SK-N-SH treated with all-trans-retinoic acid at 6 μM for 48 hours (cell line): ENCODE measurements at regions not wholly inside any gene's neighbourhood (a gene's known extent, or its start where the extent isn't known, plus 50 kb on each side); places are given as distances from the start of the nearest gene placed in this dataset.

ENCODE experiments used
- ATAC-seq: fragments of 200-7000 bp; cut with Tn5 transposase; 3 replicates; pipeline ENCODE4 v1.9.1; 2020; ENCODE audit warnings: mild to moderate bottlenecking, moderate library complexity
- ARNTL ChIP-seq: fragments of 450-650 bp; formaldehyde crosslinking; IDR thresholded peaks from 2 replicates; pipeline ENCODE4 v1.5.0; 2020; ENCODE audit warnings: low read depth, mild to moderate bottlenecking, moderate library complexity, borderline replicate concordance
- BACH2 ChIP-seq: fragments of 250-450 bp; sonication (Bioruptor Pico); IDR thresholded peaks from 2 replicates; pipeline ENCODE4 v1.9.0; 2021; ENCODE audit warnings: mild to moderate bottlenecking, borderline replicate concordance
- CSDC2 ChIP-seq: fragments of 250-450 bp; sonication (Bioruptor Pico); IDR thresholded peaks from 2 replicates; pipeline ENCODE4 v1.5.0; 2020; ENCODE audit warnings: mild to moderate bottlenecking, moderate library complexity
- ESRRG ChIP-seq: fragments of 250-450 bp; sonication (Bioruptor Pico); IDR thresholded peaks from 2 replicates; pipeline ENCODE4 v1.6.1; 2021; ENCODE audit warnings: mild to moderate bottlenecking
- GLIS3 ChIP-seq: fragments of 250-450 bp; sonication (Bioruptor Pico); IDR thresholded peaks from 2 replicates; pipeline ENCODE4 v1.5.0; 2020; ENCODE audit warnings: mild to moderate bottlenecking, moderate library complexity
- ISL1 ChIP-seq: fragments of 250-450 bp; sonication (Bioruptor Pico); IDR thresholded peaks from 2 replicates; pipeline ENCODE4 v2.1.2; 2022; ENCODE audit warnings: mild to moderate bottlenecking, moderate library complexity
- OSR1 ChIP-seq: fragments of 250-450 bp; sonication (Bioruptor Pico); IDR thresholded peaks from 2 replicates; pipeline ENCODE4 v1.8.0; 2022; ENCODE audit warnings: moderate library complexity, mild to moderate bottlenecking, inconsistent platforms
- PPARA ChIP-seq: fragments of 250-450 bp; sonication (Bioruptor Pico); IDR thresholded peaks from 2 replicates; pipeline ENCODE4 v1.5.0; 2020; ENCODE audit warnings: mild to moderate bottlenecking, borderline replicate concordance
- RARB ChIP-seq: fragments of 250-450 bp; sonication (Bioruptor Pico); IDR thresholded peaks from 2 replicates; pipeline ENCODE4 v1.8.0; 2021; ENCODE audit warnings: mild to moderate bottlenecking, moderate library complexity
- SNAI2 ChIP-seq: fragments of 250-450 bp; sonication (Bioruptor Pico); IDR thresholded peaks from 2 replicates; pipeline ENCODE4 v1.5.0; 2020; ENCODE audit warnings: mild to moderate bottlenecking, moderate library complexity
- TCF4 ChIP-seq: fragments of 250-450 bp; sonication (Bioruptor Pico); IDR thresholded peaks from 2 replicates; pipeline ENCODE4 v1.8.0; 2021; ENCODE audit warnings: mild to moderate bottlenecking, moderate library complexity, borderline replicate concordance
- TOX ChIP-seq: fragments of 250-450 bp; sonication (Bioruptor Pico); IDR thresholded peaks from 2 replicates; pipeline ENCODE4 v1.8.0; 2021; ENCODE audit warnings: mild to moderate bottlenecking, moderate library complexity, borderline replicate concordance
- ZC3H10 ChIP-seq: fragments of 250-450 bp; sonication (Bioruptor Pico); IDR thresholded peaks from 2 replicates; pipeline ENCODE4 v1.5.1; 2021; ENCODE audit warnings: mild to moderate bottlenecking, moderate library complexity
- ZFP3 ChIP-seq: fragments of 250-450 bp; sonication (Bioruptor Pico); IDR thresholded peaks from 2 replicates; pipeline ENCODE4 v1.5.0; 2020; ENCODE audit warnings: mild to moderate bottlenecking, moderate library complexity
- ZNF70 ChIP-seq: fragments of 450-650 bp; formaldehyde crosslinking; IDR thresholded peaks from 2 replicates; pipeline ENCODE4 v1.5.0; 2020; ENCODE audit warnings: mild to moderate bottlenecking, moderate library complexity
- TF ChIP-seq, protein P1 (sequence below): fragments of 250-450 bp; sonication (Bioruptor Pico); IDR thresholded peaks from 2 replicates; pipeline ENCODE4 v1.5.0; 2020; ENCODE audit warnings: mild to moderate bottlenecking, moderate library complexity
- TF ChIP-seq, protein P2 (sequence below): fragments of 250-450 bp; sonication (Bioruptor Pico); IDR thresholded peaks from 2 replicates; pipeline ENCODE4 v1.5.1; 2020; ENCODE audit warnings: low read depth, mild to moderate bottlenecking, moderate library complexity
- TF ChIP-seq, protein P3 (sequence below): fragments of 250-450 bp; sonication (Bioruptor Pico); IDR thresholded peaks from 2 replicates; pipeline ENCODE4 v1.8.0; 2021; ENCODE audit warnings: low read depth, mild to moderate bottlenecking, moderate library complexity, borderline replicate concordance
- TF ChIP-seq, protein P4 (sequence below): fragments of 250-450 bp; sonication (Bioruptor Pico); IDR thresholded peaks from 2 replicates; pipeline ENCODE4 v1.5.1; 2021; ENCODE audit warnings: mild to moderate bottlenecking, moderate library complexity

DNA sequence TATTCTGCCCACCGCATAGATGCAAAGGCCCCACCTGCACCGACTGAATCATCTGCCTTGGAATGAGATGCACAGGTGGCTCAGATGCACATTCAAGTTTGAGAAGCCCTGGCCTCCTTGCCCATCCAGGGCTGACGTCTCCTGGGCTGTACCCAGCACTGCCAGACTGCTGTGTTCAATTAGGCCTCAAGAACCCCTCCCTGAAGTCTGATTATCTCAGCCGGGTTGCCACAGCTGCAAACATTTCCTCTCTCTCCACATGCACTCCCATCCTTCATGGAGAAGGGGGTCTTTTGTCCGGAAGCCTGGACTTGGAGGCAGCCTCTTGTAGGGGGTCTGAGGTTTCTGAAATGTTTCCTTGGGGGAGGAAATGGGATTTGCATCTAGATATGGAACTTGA is 459.4 kb upstream of the PROK2 start:
- TF ChIP-seq ESRRG (CRISPR knock-in tag) (no peak), OSR1 (CRISPR knock-in tag) (no peak), TCF4 (CRISPR knock-in tag) (no peak), ZC3H10 (no peak), ZFP3 (CRISPR knock-in tag) (no peak), BACH2 (CRISPR knock-in tag) (no peak), TOX (no peak)
- TF ChIP-seq, protein P1, sequence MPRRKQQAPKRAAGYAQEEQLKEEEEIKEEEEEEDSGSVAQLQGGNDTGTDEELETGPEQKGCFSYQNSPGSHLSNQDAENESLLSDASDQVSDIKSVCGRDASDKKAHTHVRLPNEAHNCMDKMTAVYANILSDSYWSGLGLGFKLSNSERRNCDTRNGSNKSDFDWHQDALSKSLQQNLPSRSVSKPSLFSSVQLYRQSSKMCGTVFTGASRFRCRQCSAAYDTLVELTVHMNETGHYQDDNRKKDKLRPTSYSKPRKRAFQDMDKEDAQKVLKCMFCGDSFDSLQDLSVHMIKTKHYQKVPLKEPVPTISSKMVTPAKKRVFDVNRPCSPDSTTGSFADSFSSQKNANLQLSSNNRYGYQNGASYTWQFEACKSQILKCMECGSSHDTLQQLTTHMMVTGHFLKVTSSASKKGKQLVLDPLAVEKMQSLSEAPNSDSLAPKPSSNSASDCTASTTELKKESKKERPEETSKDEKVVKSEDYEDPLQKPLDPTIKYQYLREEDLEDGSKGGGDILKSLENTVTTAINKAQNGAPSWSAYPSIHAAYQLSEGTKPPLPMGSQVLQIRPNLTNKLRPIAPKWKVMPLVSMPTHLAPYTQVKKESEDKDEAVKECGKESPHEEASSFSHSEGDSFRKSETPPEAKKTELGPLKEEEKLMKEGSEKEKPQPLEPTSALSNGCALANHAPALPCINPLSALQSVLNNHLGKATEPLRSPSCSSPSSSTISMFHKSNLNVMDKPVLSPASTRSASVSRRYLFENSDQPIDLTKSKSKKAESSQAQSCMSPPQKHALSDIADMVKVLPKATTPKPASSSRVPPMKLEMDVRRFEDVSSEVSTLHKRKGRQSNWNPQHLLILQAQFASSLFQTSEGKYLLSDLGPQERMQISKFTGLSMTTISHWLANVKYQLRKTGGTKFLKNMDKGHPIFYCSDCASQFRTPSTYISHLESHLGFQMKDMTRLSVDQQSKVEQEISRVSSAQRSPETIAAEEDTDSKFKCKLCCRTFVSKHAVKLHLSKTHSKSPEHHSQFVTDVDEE (CRISPR knock-in tag): no peak
- no peak; the same call in 2 of the 3 replicates for ATAC-seq

DNA sequence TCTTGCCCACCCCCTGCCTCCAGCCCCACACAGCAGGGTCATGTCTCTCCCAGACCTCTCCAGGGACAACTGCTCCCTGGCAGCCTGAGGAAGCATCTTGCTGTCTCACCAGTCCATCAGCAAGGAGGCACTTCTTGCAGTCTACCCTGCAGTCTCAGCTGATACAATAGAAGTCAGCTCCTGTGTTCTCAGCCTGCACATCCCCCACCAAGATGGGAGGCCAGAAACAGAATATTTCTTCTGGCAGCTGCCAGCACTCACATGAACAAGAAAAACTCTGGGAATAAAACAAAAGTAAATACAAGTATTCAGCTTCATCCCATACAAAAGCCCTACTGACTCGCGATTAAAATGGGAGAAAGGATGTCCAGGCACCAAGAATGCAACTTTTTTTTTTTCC is 457.4 kb upstream of the PROK2 start:
- TF ChIP-seq GLIS3 (CRISPR knock-in tag) (no peak), ARNTL (CRISPR knock-in tag) (no peak), RARB (CRISPR knock-in tag) (no peak), PPARA (CRISPR knock-in tag) (no peak)
- TF ChIP-seq, protein P2, sequence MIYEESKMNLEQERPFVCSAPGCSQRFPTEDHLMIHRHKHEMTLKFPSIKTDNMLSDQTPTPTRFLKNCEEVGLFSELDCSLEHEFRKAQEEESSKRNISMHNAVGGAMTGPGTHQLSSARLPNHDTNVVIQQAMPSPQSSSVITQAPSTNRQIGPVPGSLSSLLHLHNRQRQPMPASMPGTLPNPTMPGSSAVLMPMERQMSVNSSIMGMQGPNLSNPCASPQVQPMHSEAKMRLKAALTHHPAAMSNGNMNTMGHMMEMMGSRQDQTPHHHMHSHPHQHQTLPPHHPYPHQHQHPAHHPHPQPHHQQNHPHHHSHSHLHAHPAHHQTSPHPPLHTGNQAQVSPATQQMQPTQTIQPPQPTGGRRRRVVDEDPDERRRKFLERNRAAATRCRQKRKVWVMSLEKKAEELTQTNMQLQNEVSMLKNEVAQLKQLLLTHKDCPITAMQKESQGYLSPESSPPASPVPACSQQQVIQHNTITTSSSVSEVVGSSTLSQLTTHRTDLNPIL (CRISPR knock-in tag): no peak
- no peak for ATAC-seq

DNA sequence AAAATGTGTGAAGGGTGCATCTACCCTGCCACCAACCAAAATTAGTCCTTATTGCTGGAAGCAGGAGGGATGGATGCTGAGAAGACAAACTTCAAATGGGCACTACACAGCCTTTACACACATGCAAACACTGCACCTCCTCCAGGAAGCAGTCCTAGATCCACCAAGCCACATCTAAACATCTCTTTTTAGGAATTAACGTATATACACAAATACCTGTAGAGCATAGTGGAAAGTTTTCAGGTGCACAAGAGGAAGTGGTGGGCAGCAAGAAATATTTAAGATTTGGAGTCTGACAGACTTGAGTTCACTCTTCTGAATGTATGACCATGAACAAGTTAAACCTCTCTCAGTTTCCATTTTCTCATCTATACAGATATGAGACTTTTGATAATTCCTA is 456.6 kb upstream of the PROK2 start:
- no peak for ATAC-seq

DNA sequence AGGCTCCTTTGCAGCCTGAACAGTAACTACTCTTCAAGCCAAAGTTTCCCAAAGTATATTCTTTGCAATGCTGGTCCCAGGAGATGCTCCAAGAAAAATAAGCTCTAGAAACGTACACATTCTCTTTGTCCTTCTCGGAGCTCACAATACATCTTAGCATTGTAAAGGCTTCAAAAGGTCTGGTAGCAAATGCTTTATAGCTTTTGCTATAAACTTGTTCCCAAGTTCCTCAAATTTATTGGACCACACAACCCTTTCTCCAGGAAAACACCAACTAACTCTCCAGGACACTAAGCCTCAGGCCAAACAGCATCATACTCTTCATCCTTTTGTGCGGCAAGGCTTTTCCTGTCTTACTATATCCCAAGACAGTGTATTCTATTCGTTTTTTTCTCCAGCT is 455.6 kb upstream of the PROK2 start:
- ATAC-seq: no peak
- no peak for TF ChIP-seq CSDC2
- no peak for TF ChIP-seq ESRRG (CRISPR knock-in tag)
- no peak for TF ChIP-seq SNAI2 (CRISPR knock-in tag)
- TF ChIP-seq ZC3H10: no peak
- TF ChIP-seq GLIS3 (CRISPR knock-in tag): no peak
- no peak for TF ChIP-seq OSR1 (CRISPR knock-in tag)
- TF ChIP-seq, all 23 proteins: peak for 0

More for the DNA sequence above, 456.6 kb upstream of the PROK2 start:
- TF ChIP-seq ISL1 (CRISPR knock-in tag): no peak
- TF ChIP-seq, all 23 proteins: peak for 0

DNA sequence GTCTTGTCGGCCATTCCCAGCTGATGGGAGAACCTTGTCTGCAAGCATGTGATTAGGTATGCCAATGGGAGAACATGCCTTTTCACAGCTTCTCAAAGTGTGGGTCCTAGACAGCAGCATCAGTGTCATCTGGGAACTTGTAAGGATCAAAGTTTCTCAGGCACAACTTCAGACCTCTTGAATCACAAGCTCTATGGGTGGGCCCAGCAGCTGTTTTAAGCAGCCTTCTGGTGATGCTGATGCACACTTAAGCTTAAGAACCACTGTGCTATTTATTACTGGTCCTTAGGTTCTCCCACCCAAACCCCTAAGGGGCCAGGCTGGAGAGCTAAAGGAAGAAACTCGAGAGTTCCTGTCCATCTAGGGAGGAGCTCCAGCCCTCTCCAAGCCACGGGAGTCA is 453.9 kb upstream of the PROK2 start:
- ATAC-seq: no peak
- TF ChIP-seq, protein P2 (CRISPR knock-in tag): no peak
- no peak for TF ChIP-seq GLIS3 (CRISPR knock-in tag)
- no peak for TF ChIP-seq ARNTL (CRISPR knock-in tag)
- no peak for TF ChIP-seq PPARA (CRISPR knock-in tag)
- TF ChIP-seq OSR1 (CRISPR knock-in tag): no peak
- TF ChIP-seq ESRRG (CRISPR knock-in tag): no peak
- no peak for TF ChIP-seq ZNF70 (CRISPR knock-in tag)
- TF ChIP-seq CSDC2: no peak

DNA sequence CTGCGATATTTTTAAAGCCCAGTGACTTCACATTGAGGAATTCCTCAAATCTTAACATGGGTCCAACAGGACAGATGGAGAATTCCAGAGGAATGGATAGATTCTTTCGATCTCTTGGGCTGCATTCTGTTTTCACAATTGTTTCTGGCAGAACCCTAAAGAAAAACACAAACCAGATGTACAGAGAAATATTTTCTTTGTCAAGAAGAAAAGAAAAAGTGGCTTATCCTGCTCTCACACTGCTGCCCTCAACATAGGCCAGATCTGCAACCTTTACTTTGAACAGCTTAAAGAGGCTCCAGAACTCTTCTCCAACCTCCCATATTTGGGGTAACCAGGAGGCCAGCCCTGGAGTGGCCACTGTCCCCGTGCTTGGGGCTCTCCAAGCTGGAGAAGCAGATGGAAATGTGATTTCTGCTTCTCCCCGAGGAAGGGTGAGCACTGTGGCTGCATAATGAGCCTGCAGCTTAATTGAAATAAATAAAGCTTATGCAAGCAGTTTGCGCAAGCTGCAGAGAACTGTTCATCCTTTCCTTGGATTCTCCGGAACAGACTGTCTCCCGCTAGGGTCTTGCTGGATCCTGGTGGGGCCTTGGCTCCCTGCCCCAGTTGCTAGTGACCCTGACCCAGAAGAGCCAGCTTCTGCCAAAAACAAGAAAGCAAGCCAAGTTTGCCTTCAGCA is 453.2 kb upstream of the PROK2 start:
- TF ChIP-seq PPARA (CRISPR knock-in tag) (no peak), ISL1 (CRISPR knock-in tag) (peak; percentile 40), TOX (0 out of 2 replicates have a peak, but pooled peaks have one; percentile 30)
- peak; percentile 87 for ATAC-seq

DNA sequence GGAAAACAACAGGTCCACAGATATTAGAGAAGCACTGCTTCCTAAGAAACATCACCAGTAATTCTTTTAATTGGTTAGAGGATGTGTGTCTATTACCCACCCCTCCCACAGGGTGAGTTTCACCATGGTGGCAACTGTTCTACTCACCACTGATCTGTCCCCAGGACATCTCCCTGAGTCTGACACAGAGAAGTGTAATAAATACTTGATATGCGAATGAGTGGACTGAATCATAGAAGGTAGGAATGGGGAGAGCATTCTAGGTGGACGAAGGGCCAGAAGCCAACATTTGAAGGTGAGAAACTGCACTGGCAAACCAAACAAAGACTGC is 452.7 kb upstream of the PROK2 start:
- ATAC-seq: peak; percentile 53
- TF ChIP-seq SNAI2 (CRISPR knock-in tag) (no peak), ZNF70 (CRISPR knock-in tag) (peak; percentile 82; the same call in 1 of the 2 replicates), ZFP3 (CRISPR knock-in tag) (no peak)
- TF ChIP-seq, protein P3, sequence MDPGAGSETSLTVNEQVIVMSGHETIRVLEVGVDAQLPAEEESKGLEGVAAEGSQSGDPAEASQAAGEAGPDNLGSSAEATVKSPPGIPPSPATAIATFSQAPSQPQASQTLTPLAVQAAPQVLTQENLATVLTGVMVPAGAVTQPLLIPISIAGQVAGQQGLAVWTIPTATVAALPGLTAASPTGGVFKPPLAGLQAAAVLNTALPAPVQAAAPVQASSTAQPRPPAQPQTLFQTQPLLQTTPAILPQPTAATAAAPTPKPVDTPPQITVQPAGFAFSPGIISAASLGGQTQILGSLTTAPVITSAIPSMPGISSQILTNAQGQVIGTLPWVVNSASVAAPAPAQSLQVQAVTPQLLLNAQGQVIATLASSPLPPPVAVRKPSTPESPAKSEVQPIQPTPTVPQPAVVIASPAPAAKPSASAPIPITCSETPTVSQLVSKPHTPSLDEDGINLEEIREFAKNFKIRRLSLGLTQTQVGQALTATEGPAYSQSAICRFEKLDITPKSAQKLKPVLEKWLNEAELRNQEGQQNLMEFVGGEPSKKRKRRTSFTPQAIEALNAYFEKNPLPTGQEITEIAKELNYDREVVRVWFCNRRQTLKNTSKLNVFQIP: no peak
- TF ChIP-seq, protein P4, sequence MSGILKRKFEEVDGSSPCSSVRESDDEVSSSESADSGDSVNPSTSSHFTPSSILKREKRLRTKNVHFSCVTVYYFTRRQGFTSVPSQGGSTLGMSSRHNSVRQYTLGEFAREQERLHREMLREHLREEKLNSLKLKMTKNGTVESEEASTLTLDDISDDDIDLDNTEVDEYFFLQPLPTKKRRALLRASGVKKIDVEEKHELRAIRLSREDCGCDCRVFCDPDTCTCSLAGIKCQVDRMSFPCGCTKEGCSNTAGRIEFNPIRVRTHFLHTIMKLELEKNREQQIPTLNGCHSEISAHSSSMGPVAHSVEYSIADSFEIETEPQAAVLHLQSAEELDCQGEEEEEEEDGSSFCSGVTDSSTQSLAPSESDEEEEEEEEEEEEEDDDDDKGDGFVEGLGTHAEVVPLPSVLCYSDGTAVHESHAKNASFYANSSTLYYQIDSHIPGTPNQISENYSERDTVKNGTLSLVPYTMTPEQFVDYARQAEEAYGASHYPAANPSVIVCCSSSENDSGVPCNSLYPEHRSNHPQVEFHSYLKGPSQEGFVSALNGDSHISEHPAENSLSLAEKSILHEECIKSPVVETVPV (CRISPR knock-in tag): no peak
